ENCODE measurements at regions not wholly inside any gene's neighbourhood (a gene's known extent, or its start where the extent isn't known, plus 50 kb on each side); places are given as distances from the start of the nearest gene placed in this dataset.

DNA sequence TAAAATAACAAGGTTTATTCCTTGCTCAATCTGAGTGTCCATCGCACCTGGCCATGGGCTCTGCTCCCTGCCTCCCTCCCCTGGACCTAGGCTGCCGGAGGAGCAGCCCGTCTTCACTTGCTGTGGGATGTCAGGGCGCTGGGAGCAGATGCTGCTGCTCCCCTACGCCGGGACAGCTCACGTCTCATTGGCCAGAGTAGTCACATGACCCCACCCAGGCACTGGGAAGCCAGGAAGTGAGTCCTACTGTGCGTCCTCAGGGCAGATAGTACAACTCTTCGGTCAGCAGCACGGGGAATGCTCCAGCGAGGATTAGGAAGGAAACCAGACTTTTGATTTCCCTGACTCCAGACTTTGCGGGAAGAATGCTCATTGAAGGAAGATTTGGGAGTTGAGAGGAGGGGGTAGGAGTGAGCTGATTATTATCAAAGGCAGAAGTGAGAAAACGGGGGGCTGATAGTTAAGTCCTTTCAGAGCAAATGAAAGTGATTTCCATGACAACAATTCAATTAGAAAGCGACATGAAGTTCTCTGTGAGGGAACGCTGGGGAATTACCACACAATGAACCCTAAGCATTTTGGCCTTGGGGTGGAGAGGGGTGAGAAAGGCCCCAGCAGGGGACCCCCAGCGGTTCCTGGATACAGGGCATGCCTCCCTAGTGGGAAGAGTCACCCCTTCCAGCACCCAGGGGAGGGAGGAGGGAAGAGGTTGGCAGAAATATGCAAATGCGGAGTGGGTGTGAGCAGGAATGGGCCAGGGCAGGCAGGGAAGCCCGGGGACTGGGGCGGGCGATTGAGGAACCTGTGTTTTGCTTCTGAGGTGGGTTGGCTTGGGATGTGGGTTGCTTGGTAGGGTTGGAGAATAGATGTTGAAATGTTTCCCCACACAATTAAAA lies 215.5 kb downstream of the AACS start:
- TF ChIP-seq EZH2phosphoT487 (IDR thresholded peaks at IDR 0.05; ENCODE audit: insufficient read depth, low read depth) (no peak), EZH2 (IDR thresholded peaks at IDR 0.05; ENCODE audit: insufficient read depth, poor library complexity, severe bottlenecking) (no peak)

Measured in GM23248 (cell line).